BE2C (cell line): ENCODE measurements at regions not wholly inside any gene's neighbourhood (a gene's known extent, or its start where the extent isn't known, plus 50 kb on each side); places are given as distances from the start of the nearest gene placed in this dataset.

Experiments used
- DNase-seq: peaks from one replicate; pipeline ENCODE4 v3.0.0-alpha.2; 2020
- H3K27me3 ChIP-seq: fragments of 250-450 bp; sonication (Bioruptor Pico); 2 replicates; pipeline ENCODE4 v1.5.1; 2020; ENCODE audit warnings: mild to moderate bottlenecking
- H3K36me3 ChIP-seq: fragments of 250-450 bp; sonication (Bioruptor Pico); 2 replicates; pipeline ENCODE4 v1.5.1; 2020; ENCODE audit warnings: mild to moderate bottlenecking
- H3K4me1 ChIP-seq: fragments of 250-450 bp; sonication (Bioruptor Pico); 2 replicates; pipeline ENCODE4 v1.5.1; 2020
- H3K4me3 ChIP-seq: 2 replicates; pipeline ENCODE4 v1.5.1; 2011; ENCODE audit warnings: low read depth, low read length
- H3K9me3 ChIP-seq: fragments of 250-450 bp; sonication (Bioruptor Pico); 2 replicates; pipeline ENCODE4 v1.5.1; 2020
- CTCF ChIP-seq: IDR thresholded peaks from 2 replicates; pipeline ENCODE4 v1.5.1; 2012; ENCODE audit warnings: mild to moderate bottlenecking, low read depth, low read length

GRCh38 chr2:220465700-220466099 lies 838.3 kb downstream of the SLC4A3 start:
- Histone ChIP-seq H3K36me3 (no peaks in the 10 kb centered on the region), H3K4me3 (no peak overlapping the region), H3K9me3 (no peaks in the 10 kb centered on the region), H3K4me1 (no peaks in the 10 kb centered on the region), H3K27me3 (no peaks in the 10 kb centered on the region)
- no peak for TF ChIP-seq CTCF
- no peak for DNase-seq

- DNase-seq: no peak
- no peak overlapping the region for H3K4me3 ChIP-seq
- TF ChIP-seq CTCF: no peak
- H3K36me3 ChIP-seq: no peaks in the 10 kb centered on the region
- H3K27me3 ChIP-seq: no peaks in the 10 kb centered on the region
- no peaks in the 10 kb centered on the region for H3K4me1 ChIP-seq
- H3K9me3 ChIP-seq: no peaks in the 10 kb centered on the region
Observed at GRCh38 chr2:220466251-220466691, 838.8 kb downstream of the SLC4A3 start.

- H3K9me3 ChIP-seq: no peaks in the 10 kb centered on the region
- H3K4me1 ChIP-seq: no peaks in the 10 kb centered on the region
- TF ChIP-seq CTCF: no peak
- H3K27me3 ChIP-seq: no peaks in the 10 kb centered on the region
- H3K4me3 ChIP-seq: no peak overlapping the region
- no peaks in the 10 kb centered on the region for H3K36me3 ChIP-seq
- DNase-seq: no peak
Observed at GRCh38 chr2:220469201-220469600, 841.8 kb downstream of the SLC4A3 start.

GRCh38 chr2:220473611-220474010 lies 846.2 kb downstream of the SLC4A3 start:
- Histone ChIP-seq H3K9me3 (no peaks in the 10 kb centered on the region; the same call in 1 of the 2 replicates), H3K27me3 (no peaks in the 10 kb centered on the region), H3K4me3 (no peak overlapping the region), H3K4me1 (no peaks in the 10 kb centered on the region), H3K36me3 (no peaks in the 10 kb centered on the region)
- DNase-seq: no peak
- no peak for TF ChIP-seq CTCF

- no peak for TF ChIP-seq CTCF
- no peaks in the 10 kb centered on the region for H3K4me1 ChIP-seq
- no peaks in the 10 kb centered on the region for H3K36me3 ChIP-seq
- DNase-seq: no peak
- no peaks in the 10 kb centered on the region; the same call in 1 of the 2 replicates for H3K9me3 ChIP-seq
- no peak overlapping the region for H3K4me3 ChIP-seq
- no peaks in the 10 kb centered on the region for H3K27me3 ChIP-seq
Observed at GRCh38 chr2:220476877-220477276, 849.4 kb downstream of the SLC4A3 start.

- H3K4me3 ChIP-seq: no peak overlapping the region
- no peaks in the 10 kb centered on the region; the same call in 1 of the 2 replicates for H3K9me3 ChIP-seq
- H3K27me3 ChIP-seq: no peaks in the 10 kb centered on the region
- H3K36me3 ChIP-seq: no peaks in the 10 kb centered on the region
- H3K4me1 ChIP-seq: no peaks in the 10 kb centered on the region
- TF ChIP-seq CTCF: no peak
- DNase-seq: no peak
Observed at GRCh38 chr2:220478305-220479058, 851.1 kb downstream of the SLC4A3 start.
